ENCODE measurements at regions not wholly inside any gene's neighbourhood (a gene's known extent, or its start where the extent isn't known, plus 50 kb on each side); places are given as distances from the start of the nearest gene placed in this dataset.

- no peaks in the 10 kb centered on the region for H3K9me3 ChIP-seq
- H3K27ac ChIP-seq, result no peak overlapping the region
- H3K36me3 ChIP-seq (ENCODE audit: low read depth, missing control alignments), result no peaks in the 10 kb centered on the region
- no peaks in the 10 kb centered on the region for H3K27me3 ChIP-seq
- intact Hi-C loops (cut with DNase I; ENCODE audit: low total_unique reads), result no loop called here
- no peaks in the 10 kb centered on the region for H3K4me1 ChIP-seq
- no peak overlapping the region for H3K4me3 ChIP-seq
- 74 to 76% methylated on average over 3 of the region's 3 CpGs for WGBS, 2 donors
- TF ChIP-seq CTCF (IDR thresholded peaks at IDR 0.05) (no peak), POLR2A (IDR thresholded peaks at IDR 0.05) (no peak)
- DNase-seq, result no peak
Measured at GRCh38 chr2:23297112-23297511, 87.9 kb upstream of the KLHL29 start.

- TF ChIP-seq CTCF (IDR thresholded peaks at IDR 0.05), result no peak
- TF ChIP-seq POLR2A (IDR thresholded peaks at IDR 0.05), result no peak
- H3K36me3 ChIP-seq (ENCODE audit: low read depth, missing control alignments), result no peaks in the 10 kb centered on the region
- no peak for DNase-seq
- 87 to 96% methylated on average over 6 of the region's 6 CpGs for WGBS, 2 donors
- H3K27ac ChIP-seq, result no peak overlapping the region
- intact Hi-C loops (cut with DNase I; ENCODE audit: low total_unique reads), result no loop called here
- no peak overlapping the region for H3K4me3 ChIP-seq
- H3K27me3 ChIP-seq, result no peaks in the 10 kb centered on the region
- no peaks in the 10 kb centered on the region for H3K4me1 ChIP-seq
- H3K9me3 ChIP-seq, result no peaks in the 10 kb centered on the region
Measured at GRCh38 chr2:23298551-23298950, 86.4 kb upstream of the KLHL29 start.

GRCh38 chr2:23299476-23300195 lies 85.3 kb upstream of the KLHL29 start:
- Histone ChIP-seq H3K4me3 (no peak overlapping the region), H3K4me1 (no peaks in the 10 kb centered on the region), H3K27ac (no peak overlapping the region), H3K9me3 (no peaks in the 10 kb centered on the region), H3K36me3 (ENCODE audit: low read depth, missing control alignments) (no peaks in the 10 kb centered on the region), H3K27me3 (no peaks in the 10 kb centered on the region)
- WGBS, 2 donors, result 89 to 95% methylated on average over 8 of the region's 8 CpGs
- DNase-seq, result no peak
- intact Hi-C loops (cut with DNase I; ENCODE audit: low total_unique reads), result no loop called here
- TF ChIP-seq POLR2A (IDR thresholded peaks at IDR 0.05), result no peak
- TF ChIP-seq CTCF (IDR thresholded peaks at IDR 0.05), result no peak

GRCh38 chr2:23301136-23301535 lies 83.8 kb upstream of the KLHL29 start:
- no peak overlapping the region for H3K4me3 ChIP-seq
- no peaks in the 10 kb centered on the region for H3K27me3 ChIP-seq
- H3K27ac ChIP-seq, result no peak overlapping the region
- no peak for DNase-seq
- intact Hi-C loops (cut with DNase I; ENCODE audit: low total_unique reads), result no loop called here
- TF ChIP-seq CTCF (IDR thresholded peaks at IDR 0.05) (no peak), POLR2A (IDR thresholded peaks at IDR 0.05) (no peak)
- H3K4me1 ChIP-seq, result no peaks in the 10 kb centered on the region
- no peaks in the 10 kb centered on the region for H3K9me3 ChIP-seq
- no peaks in the 10 kb centered on the region for H3K36me3 ChIP-seq (ENCODE audit: low read depth, missing control alignments)

- no peak overlapping the region for H3K27ac ChIP-seq
- no peak for TF ChIP-seq CTCF (IDR thresholded peaks at IDR 0.05)
- TF ChIP-seq POLR2A (IDR thresholded peaks at IDR 0.05), result no peak
- no peaks in the 10 kb centered on the region for H3K27me3 ChIP-seq
- no peaks in the 10 kb centered on the region for H3K4me1 ChIP-seq
- H3K4me3 ChIP-seq, result no peak overlapping the region
- no peaks in the 10 kb centered on the region for H3K36me3 ChIP-seq (ENCODE audit: low read depth, missing control alignments)
- DNase-seq, result no peak
- no peaks in the 10 kb centered on the region for H3K9me3 ChIP-seq
- intact Hi-C loops (cut with DNase I; ENCODE audit: low total_unique reads), result no loop called here
Measured at GRCh38 chr2:23302591-23302990, 82.4 kb upstream of the KLHL29 start.

Measured in testis (tissue), 2 donors.